Trophoblast cell (in vitro differentiated cells and primary cell): ENCODE measurements at regions not wholly inside any gene's neighbourhood (a gene's known extent, or its start where the extent isn't known, plus 50 kb on each side); places are given as distances from the start of the nearest gene placed in this dataset.
A peak's percentile ranks its signal among the peaks of the same experiment; 100 is the strongest.

Experiments used
- DNase-seq, 2 donors: peaks; one replicate each; pipeline ENCODE4 v3.0.0-alpha.2; 2016
- H2AFZ ChIP-seq: 2 replicates; pipeline ENCODE4 v1.6.1; 2013; ENCODE audit warnings: low read length, moderate library complexity, mild to moderate bottlenecking; ENCODE audit not compliant: insufficient read depth, poor library complexity
- H2AK5ac ChIP-seq: 2 replicates; pipeline ENCODE4 v1.6.1; 2013; ENCODE audit warnings: mild to moderate bottlenecking, low read length
- H2BK120ac ChIP-seq: 2 replicates; pipeline ENCODE4 v1.6.1; 2013; ENCODE audit warnings: low read length, mild to moderate bottlenecking, moderate library complexity; ENCODE audit not compliant: insufficient read depth, poor library complexity
- H2BK12ac ChIP-seq: 2 replicates; pipeline ENCODE4 v1.6.1; 2013; ENCODE audit warnings: mild to moderate bottlenecking, low read length, moderate library complexity
- H2BK5ac ChIP-seq: 2 replicates; pipeline ENCODE4 v1.6.1; 2013; ENCODE audit warnings: low read length, low read depth, moderate library complexity, mild to moderate bottlenecking; ENCODE audit not compliant: poor library complexity
- H3K14ac ChIP-seq: 2 replicates; pipeline ENCODE4 v1.6.1; 2013; ENCODE audit warnings: mild to moderate bottlenecking, low read length
- H3K18ac ChIP-seq: 2 replicates; pipeline ENCODE4 v1.6.1; 2013; ENCODE audit warnings: mild to moderate bottlenecking, low read length
- H3K23ac ChIP-seq: 2 replicates; pipeline ENCODE4 v1.6.1; 2013; ENCODE audit warnings: low read length
- H3K27ac ChIP-seq: 2 replicates; pipeline ENCODE4 v1.5.1; 2013; ENCODE audit warnings: low read depth, mild to moderate bottlenecking, inconsistent platforms, low read length, moderate library complexity
- H3K27me3 ChIP-seq: 2 replicates; pipeline ENCODE4 v1.6.1; 2013; ENCODE audit warnings: inconsistent platforms, mild to moderate bottlenecking, low read length, moderate library complexity; ENCODE audit not compliant: insufficient read depth
- H3K36me3 ChIP-seq, 2 experiments: 1 replicate in 1 of 2; 2 replicates in 1 of 2; pipeline ENCODE4 v1.6.1; 2013; ENCODE audit warnings: low read length in 2 of 2, mild to moderate bottlenecking in 2 of 2, moderate library complexity in 1 of 2; ENCODE audit not compliant: insufficient read depth in 2 of 2, control insufficient read depth in 1 of 2
- H3K4ac ChIP-seq: 2 replicates; pipeline ENCODE4 v1.6.1; 2013; ENCODE audit warnings: low read depth, mild to moderate bottlenecking, low read length, moderate library complexity
- H3K4me1 ChIP-seq, 2 experiments: 1 replicate in 1 of 2; 2 replicates in 1 of 2; pipeline ENCODE4 v1.6.1; 2013; ENCODE audit warnings: low read length in 2 of 2, mild to moderate bottlenecking in 2 of 2, moderate library complexity in 1 of 2; ENCODE audit not compliant: insufficient read depth in 2 of 2, control insufficient read depth in 1 of 2
- H3K4me2 ChIP-seq: 2 replicates; pipeline ENCODE4 v1.6.1; 2013; ENCODE audit warnings: inconsistent platforms, mild to moderate bottlenecking, low read length, moderate library complexity
- H3K4me3 ChIP-seq: 2 replicates; pipeline ENCODE4 v1.5.1; 2013; ENCODE audit warnings: mild to moderate bottlenecking, low read depth, low read length, inconsistent platforms
- H3K79me1 ChIP-seq: one replicate; pipeline ENCODE4 v1.6.1; 2013; ENCODE audit warnings: low read length
- H3K79me2 ChIP-seq: 2 replicates; pipeline ENCODE4 v1.6.1; 2013; ENCODE audit warnings: low read length, mild to moderate bottlenecking; ENCODE audit not compliant: control insufficient read depth, insufficient read depth, poor library complexity
- H3K9ac ChIP-seq: 2 replicates; pipeline ENCODE4 v1.6.1; 2013; ENCODE audit warnings: mild to moderate bottlenecking, low read length
- H3K9me3 ChIP-seq: 2 replicates; pipeline ENCODE4 v1.6.1; 2013; ENCODE audit warnings: low read depth, mild to moderate bottlenecking, control low read depth, inconsistent platforms, low read length; ENCODE audit not compliant: insufficient read depth
- H4K12ac ChIP-seq: 2 replicates; pipeline ENCODE4 v1.6.1; 2013; ENCODE audit warnings: low read depth, mild to moderate bottlenecking, low read length, moderate library complexity
- H4K8ac ChIP-seq: 2 replicates; pipeline ENCODE4 v1.6.1; 2013; ENCODE audit warnings: low read depth, mild to moderate bottlenecking, low read length, moderate library complexity
- H4K91ac ChIP-seq: one replicate; pipeline ENCODE4 v1.6.1; 2013; ENCODE audit warnings: low read depth, mild to moderate bottlenecking, low read length, moderate library complexity
- WGBS: extraction: QIAGEN DNeasy Blood & Tissue Kit; methylation state at CpG from one replicate; pipeline ENCODE4 v1.1.7; 2013; ENCODE audit warnings: missing lambda C conversion rate; ENCODE audit not compliant: insufficient read length, insufficient coverage; ENCODE audit errors: extremely low coverage; 5-methylcytosine and 5-hydroxymethylcytosine counted together

DNA sequence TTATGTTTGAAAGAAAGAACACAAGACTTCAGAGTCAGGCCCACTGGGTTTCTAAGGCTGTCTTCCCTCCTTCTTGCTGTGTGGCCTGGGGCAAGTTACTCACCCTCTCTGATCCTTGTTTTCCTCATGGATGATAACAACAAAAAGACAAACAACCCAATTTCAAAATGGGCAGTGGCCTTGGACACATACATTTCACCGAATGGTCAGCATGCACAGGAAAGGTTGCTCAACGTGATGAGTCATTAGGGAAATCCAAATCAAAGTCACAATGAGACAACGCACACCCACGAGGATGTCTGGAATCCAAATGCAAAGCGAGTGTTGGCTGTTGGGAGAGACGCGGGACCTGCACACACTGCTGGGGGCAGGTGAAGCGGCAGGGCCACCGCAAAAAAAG lies 50.8 kb upstream of the PPP2R2C start:
- Histone ChIP-seq H2AK5ac (no peak overlapping the region), H3K4me2 (no peak overlapping the region), H4K91ac (no peak overlapping the region), H2BK5ac (no peak overlapping the region), H2BK120ac (no peak overlapping the region), H3K9me3 (no peaks in the 10 kb centered on the region), H3K4ac (no peak overlapping the region), H3K18ac (no peak overlapping the region), H3K79me1 (no peaks in the 10 kb centered on the region), H3K9ac (no peak overlapping the region), H4K12ac (no peak overlapping the region), H3K4me3 (no peak overlapping the region), H3K27ac (no peak overlapping the region), H4K8ac (no peak overlapping the region), H3K79me2 (no peaks in the 10 kb centered on the region), H3K27me3 (no peaks in the 10 kb centered on the region), H2BK12ac (no peak overlapping the region), H2AFZ (no peak overlapping the region), H3K4me1 (no peaks in the 10 kb centered on the region), H3K23ac (no peak overlapping the region), H3K36me3 (no peaks in the 10 kb centered on the region), H3K14ac (no peak overlapping the region)
- peak; percentile 45 to 75 for DNase-seq
- no CpG with 5 or more reads among the region's 9 CpGs for WGBS

DNA sequence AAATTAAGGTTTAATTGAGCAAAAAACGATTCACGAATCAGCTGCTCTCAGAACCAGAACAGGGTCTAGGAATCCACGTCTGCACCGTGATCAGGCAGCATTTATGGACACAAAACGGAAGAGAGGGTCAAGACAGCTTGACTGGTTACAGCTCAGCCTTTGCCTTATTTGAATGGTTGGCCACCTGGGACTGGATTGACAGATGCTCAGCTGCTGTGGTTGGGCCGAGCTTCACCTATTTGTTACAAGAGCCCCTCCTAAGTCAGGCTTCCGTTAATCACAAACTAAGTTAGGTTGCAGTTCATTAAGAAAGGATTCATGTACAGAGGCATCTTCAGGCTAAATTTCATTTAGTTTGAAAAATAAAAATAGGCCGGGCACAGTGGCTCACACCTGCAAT lies 50.6 kb upstream of the MAN2B2 start:
- H3K4me1 ChIP-seq = no peaks in the 10 kb centered on the region
- H3K4me3 ChIP-seq = no peak overlapping the region
- H3K4me2 ChIP-seq = no peak overlapping the region
- no peaks in the 10 kb centered on the region for H3K9me3 ChIP-seq
- H3K14ac ChIP-seq = no peak overlapping the region
- H2BK5ac ChIP-seq = no peak overlapping the region
- DNase-seq = no peak
- no peak overlapping the region for H3K27ac ChIP-seq
- no peak overlapping the region for H3K4ac ChIP-seq
- H3K23ac ChIP-seq = no peak overlapping the region
- H2BK12ac ChIP-seq = no peak overlapping the region
- H4K8ac ChIP-seq = no peak overlapping the region
- no peak overlapping the region for H2AFZ ChIP-seq
- no peak overlapping the region for H4K12ac ChIP-seq
- no peaks in the 10 kb centered on the region for H3K36me3 ChIP-seq
- no peak overlapping the region for H2AK5ac ChIP-seq
- H3K9ac ChIP-seq = no peak overlapping the region
- no peaks in the 10 kb centered on the region for H3K79me1 ChIP-seq
- no peak overlapping the region for H3K18ac ChIP-seq
- H3K79me2 ChIP-seq = no peaks in the 10 kb centered on the region
- no CpG with 5 or more reads among the region's 8 CpGs for WGBS
- no peaks in the 10 kb centered on the region for H3K27me3 ChIP-seq
- no peak overlapping the region for H2BK120ac ChIP-seq
- no peak overlapping the region for H4K91ac ChIP-seq
